ENCODE measurements at regions not wholly inside any gene's neighbourhood (a gene's known extent, or its start where the extent isn't known, plus 50 kb on each side); places are given as distances from the start of the nearest gene placed in this dataset.

GRCh38 chr10:3496138-3496537 is 288.9 kb downstream of the KLF6 start:
- TF ChIP-seq, protein P1, sequence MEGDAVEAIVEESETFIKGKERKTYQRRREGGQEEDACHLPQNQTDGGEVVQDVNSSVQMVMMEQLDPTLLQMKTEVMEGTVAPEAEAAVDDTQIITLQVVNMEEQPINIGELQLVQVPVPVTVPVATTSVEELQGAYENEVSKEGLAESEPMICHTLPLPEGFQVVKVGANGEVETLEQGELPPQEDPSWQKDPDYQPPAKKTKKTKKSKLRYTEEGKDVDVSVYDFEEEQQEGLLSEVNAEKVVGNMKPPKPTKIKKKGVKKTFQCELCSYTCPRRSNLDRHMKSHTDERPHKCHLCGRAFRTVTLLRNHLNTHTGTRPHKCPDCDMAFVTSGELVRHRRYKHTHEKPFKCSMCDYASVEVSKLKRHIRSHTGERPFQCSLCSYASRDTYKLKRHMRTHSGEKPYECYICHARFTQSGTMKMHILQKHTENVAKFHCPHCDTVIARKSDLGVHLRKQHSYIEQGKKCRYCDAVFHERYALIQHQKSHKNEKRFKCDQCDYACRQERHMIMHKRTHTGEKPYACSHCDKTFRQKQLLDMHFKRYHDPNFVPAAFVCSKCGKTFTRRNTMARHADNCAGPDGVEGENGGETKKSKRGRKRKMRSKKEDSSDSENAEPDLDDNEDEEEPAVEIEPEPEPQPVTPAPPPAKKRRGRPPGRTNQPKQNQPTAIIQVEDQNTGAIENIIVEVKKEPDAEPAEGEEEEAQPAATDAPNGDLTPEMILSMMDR (IDR thresholded peaks at IDR 0.05) = no peak
- no peak for TF ChIP-seq POLR2A (IDR thresholded peaks at IDR 0.05)
